ENCODE measurements at regions not wholly inside any gene's neighbourhood (a gene's known extent, or its start where the extent isn't known, plus 50 kb on each side); places are given as distances from the start of the nearest gene placed in this dataset.
"Not testable (repeated sequence)": the region's sequence is repeated elsewhere in the genome, so short reads cannot be mapped to it uniquely, and the experiment has no call there.

DNA sequence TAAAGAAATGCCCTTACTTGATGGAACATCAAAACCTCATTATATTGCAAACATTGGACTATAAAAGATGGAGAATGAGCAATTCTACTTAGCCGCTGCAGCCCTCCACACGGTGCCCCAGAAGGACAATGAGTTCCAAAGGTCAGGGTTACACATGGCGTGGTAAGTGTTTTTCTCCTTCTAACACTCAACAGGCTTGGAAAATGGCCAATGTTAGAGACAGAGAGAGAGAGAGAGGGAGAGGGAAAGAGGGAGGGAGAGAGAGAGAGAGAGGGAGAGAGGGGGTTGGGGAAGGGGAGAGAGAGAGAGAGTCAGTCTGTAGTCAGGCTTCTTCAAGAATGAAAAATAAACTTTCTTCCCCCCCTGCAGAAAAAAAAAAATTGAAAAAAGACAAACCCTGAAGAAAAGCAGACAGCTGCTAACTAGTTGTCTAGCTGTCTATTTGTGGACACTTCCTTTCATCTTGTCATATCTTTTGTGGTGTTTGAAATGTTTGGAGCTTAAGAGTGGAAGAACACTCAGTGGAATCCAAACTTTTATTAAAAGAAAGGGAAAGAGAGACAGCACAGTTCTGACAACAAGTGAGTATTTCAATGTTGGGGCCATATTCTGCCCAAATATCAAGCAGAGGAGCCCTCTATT, 324.8 kb downstream of the TMEM38B start:
- H3K9me3 Mint-ChIP-seq (ENCODE audit: low read depth), result no peaks in the 10 kb centered on the region
- no peaks in the 10 kb centered on the region for H3K36me3 Mint-ChIP-seq
- H3K27ac Mint-ChIP-seq, result no peak overlapping the region
- no peaks in the 10 kb centered on the region for H3K27me3 Mint-ChIP-seq
- no peaks in the 10 kb centered on the region for H3K4me1 Mint-ChIP-seq (ENCODE audit: low read depth)
- no peak overlapping the region for H3K4me3 Mint-ChIP-seq

DNA sequence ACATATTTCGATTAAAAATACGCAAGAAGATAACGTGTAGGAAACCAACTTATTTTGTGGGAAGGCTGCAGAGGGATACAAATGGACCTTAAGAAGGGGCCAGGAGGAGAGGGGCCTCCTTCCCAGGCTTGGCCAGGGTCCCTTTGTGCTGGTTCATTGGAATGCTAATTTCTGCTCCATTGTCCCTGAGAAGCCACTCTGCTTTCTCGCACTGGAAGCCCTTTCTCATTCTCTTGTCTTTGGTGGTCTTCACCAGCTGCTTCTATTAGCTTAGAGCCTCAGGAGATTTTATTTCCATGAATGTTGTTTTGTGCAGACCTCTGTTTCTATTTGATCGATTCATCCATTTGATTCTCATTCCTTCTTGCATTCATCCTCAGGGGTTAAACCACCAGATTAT, 325.4 kb downstream of the TMEM38B start:
- no peaks in the 10 kb centered on the region for H3K9me3 Mint-ChIP-seq (ENCODE audit: low read depth)
- no peak overlapping the region for H3K4me3 Mint-ChIP-seq
- H3K27me3 Mint-ChIP-seq, result no peaks in the 10 kb centered on the region
- H3K4me1 Mint-ChIP-seq (ENCODE audit: low read depth), result no peaks in the 10 kb centered on the region
- no peaks in the 10 kb centered on the region for H3K36me3 Mint-ChIP-seq
- H3K27ac Mint-ChIP-seq, result no peak overlapping the region

DNA sequence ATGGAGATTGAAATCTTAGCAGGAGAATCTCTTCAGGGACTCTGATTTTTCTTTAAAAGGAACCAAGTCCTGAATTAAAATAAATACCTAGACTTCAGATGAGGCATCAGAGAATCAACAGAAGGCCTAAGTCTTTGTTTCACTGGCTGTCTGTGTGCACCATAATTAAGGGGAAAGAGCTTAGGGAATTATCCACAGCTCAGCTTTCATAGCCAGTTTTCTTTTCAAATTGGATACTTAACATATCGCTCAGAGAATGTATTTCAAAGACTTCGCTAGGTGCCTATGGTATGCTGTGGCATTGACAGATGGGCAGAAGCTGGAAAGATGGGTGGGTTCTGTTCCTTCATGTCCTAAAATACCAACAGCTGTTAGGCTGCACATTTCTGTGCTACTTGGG, 325.8 kb downstream of the TMEM38B start:
- H3K27me3 Mint-ChIP-seq, result no peaks in the 10 kb centered on the region
- H3K27ac Mint-ChIP-seq, result no peak overlapping the region
- no peak overlapping the region for H3K4me3 Mint-ChIP-seq
- H3K9me3 Mint-ChIP-seq (ENCODE audit: low read depth), result no peaks in the 10 kb centered on the region
- H3K4me1 Mint-ChIP-seq (ENCODE audit: low read depth), result no peaks in the 10 kb centered on the region
- H3K36me3 Mint-ChIP-seq, result no peaks in the 10 kb centered on the region

DNA sequence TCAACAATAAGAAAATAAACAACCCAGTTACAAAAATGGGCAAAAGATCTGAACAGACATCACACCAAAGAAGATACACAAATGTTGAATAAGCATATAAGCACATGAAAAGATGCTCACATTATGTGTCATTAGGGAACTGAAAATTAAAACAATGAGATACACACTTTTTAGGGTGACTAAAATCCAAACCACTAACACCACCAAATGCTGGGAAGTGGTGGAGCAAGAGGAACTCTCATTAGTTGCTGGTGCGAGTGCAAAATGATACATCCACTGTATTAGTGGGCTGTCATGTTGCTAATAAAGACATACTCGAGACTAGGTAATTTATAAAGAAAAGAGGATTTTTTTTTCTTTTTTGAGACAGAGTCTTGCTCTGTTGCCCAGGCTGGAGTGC, 329.1 kb downstream of the TMEM38B start:
- no peaks in the 10 kb centered on the region for H3K36me3 Mint-ChIP-seq
- H3K4me1 Mint-ChIP-seq (ENCODE audit: low read depth), result no peaks in the 10 kb centered on the region
- no peaks in the 10 kb centered on the region for H3K27me3 Mint-ChIP-seq
- no peaks in the 10 kb centered on the region for H3K9me3 Mint-ChIP-seq (ENCODE audit: low read depth)
- H3K4me3 Mint-ChIP-seq, result no peak overlapping the region
- H3K27ac Mint-ChIP-seq, result no peak overlapping the region

DNA sequence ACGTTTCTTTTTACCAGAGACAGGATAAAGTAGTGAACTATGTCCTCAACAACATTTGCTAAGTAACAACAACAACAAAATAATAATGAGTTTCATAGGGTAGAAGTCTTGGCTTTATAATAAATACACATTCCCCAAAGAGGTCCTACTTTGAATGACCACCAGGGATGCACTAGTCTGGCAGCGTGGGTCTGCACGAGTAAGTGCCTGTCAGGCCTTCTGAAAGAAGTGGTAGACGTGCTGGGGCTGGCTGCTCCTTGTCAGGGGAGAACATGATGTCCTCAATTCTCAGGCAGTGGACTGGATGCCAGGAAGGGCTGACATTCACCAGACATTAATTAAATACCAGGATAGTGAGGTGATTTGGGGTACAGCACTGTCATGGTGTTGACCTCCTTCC, 331.1 kb downstream of the TMEM38B start:
- Mint-ChIP-seq H3K36me3 (no peaks in the 10 kb centered on the region), H3K27ac (no peak overlapping the region), H3K9me3 (ENCODE audit: low read depth) (no peaks in the 10 kb centered on the region), H3K4me3 (no peak overlapping the region), H3K27me3 (no peaks in the 10 kb centered on the region), H3K4me1 (ENCODE audit: low read depth) (no peaks in the 10 kb centered on the region)

DNA sequence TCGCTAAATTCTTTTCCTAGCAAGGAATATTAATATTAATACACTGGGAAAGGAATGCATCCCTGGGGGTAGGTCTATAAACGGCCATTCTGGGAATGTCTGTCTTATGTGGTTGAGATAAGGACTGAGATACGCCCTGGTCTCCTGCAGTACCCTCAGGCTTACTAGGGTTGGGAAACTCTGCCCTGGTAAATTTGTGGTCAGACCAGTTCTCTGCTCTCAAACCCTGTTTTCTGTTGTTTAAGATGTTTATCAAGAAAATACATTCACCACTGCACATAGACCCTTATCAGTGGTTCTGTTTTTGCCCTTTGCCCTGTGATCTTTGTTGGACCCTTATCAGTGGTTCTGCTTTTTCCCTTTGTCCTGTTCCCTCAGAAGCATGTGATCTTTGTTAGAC, 335.8 kb downstream of the TMEM38B start:
- H3K27ac Mint-ChIP-seq; H3K4me3 Mint-ChIP-seq; H3K36me3 Mint-ChIP-seq; H3K27me3 Mint-ChIP-seq; H3K9me3 Mint-ChIP-seq (ENCODE audit: low read depth); H3K4me1 Mint-ChIP-seq (ENCODE audit: low read depth): not testable (repeated sequence)

DNA sequence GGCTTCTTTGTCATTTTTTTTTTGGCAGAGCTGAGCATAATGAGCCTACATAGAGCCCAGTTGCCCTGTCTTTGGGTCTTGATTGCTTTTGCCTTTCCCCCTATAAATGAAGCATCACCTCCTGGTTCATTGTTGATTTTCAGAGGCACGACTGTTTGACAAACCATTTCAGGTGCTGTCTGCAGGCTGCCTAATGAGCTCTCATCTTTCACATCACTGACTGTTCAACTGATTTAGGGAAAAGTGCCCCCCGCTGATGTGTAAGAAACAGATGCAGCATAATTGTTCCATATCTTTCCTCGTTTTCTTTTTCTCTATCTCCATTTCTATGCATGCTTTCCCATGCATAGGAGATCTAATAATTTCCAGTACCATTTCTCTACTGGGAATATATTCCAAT, 338.6 kb downstream of the TMEM38B start:
- no peaks in the 10 kb centered on the region for H3K27me3 Mint-ChIP-seq
- H3K4me1 Mint-ChIP-seq (ENCODE audit: low read depth), result no peaks in the 10 kb centered on the region
- no peaks in the 10 kb centered on the region for H3K36me3 Mint-ChIP-seq

DNA sequence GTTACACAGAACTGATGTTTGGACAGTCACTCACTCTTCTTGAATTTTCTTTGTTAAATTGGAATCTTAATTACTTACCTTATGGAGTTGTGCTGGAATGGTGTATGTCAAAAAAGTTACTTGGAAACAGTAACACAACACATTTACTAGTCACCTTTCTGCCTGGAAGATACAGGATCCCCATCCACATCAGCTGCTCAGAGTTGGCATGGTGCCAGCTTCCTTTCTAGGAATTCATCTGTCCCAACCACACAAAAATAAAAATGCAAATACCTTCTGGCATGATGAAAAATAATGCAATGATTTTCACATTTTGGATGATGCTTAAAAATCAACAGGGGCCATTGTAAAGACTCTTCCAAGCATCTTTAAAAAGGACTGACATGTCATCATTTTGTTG, 341.5 kb downstream of the TMEM38B start:
- no peaks in the 10 kb centered on the region for H3K9me3 Mint-ChIP-seq (ENCODE audit: low read depth)
- no peaks in the 10 kb centered on the region for H3K27me3 Mint-ChIP-seq
- H3K36me3 Mint-ChIP-seq, result no peaks in the 10 kb centered on the region

More for the DNA sequence above, 338.6 kb downstream of the TMEM38B start:
- H3K4me3 Mint-ChIP-seq, result no peak overlapping the region
- H3K27ac Mint-ChIP-seq, result no peak overlapping the region
- no peaks in the 10 kb centered on the region for H3K9me3 Mint-ChIP-seq (ENCODE audit: low read depth)

DNA sequence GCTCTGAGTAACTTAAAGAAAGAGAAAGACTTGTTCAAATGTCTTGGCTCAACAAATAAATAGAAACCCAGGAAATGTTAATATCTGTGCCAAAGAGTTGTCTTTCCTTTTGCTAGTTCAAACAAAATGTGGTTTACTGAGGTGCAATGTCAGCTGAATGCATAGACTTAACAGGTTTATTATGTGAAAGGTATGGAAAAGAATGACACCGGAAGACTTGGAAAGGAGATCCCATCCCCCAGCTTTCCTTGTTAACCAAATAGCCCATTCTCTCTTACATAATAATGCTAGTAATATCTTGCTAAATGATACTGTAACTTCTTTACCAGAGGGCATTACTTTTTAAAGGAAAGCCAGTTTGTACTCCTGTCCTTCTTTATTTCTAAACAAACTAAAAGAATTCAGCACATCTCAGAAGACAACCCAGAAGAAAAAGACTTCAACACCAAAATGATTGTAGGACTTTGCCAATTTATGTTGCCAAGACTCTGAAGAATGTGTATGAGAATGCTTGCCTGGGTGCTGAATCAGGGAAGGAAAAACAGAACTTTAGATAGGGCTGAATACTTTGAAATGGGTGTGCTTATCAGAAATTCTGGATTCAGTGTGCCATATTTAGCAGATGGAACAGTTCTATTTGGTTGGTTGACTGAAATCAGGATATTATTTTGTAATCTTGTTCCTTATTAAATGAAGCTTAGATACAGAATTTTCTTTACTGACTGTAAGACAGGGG, 344.1 kb downstream of the TMEM38B start:
- H3K36me3 Mint-ChIP-seq, result no peaks in the 10 kb centered on the region

More for the DNA sequence above, 341.5 kb downstream of the TMEM38B start:
- H3K4me3 Mint-ChIP-seq, result no peak overlapping the region
- no peak overlapping the region for H3K27ac Mint-ChIP-seq
- H3K4me1 Mint-ChIP-seq (ENCODE audit: low read depth), result no peaks in the 10 kb centered on the region

DNA sequence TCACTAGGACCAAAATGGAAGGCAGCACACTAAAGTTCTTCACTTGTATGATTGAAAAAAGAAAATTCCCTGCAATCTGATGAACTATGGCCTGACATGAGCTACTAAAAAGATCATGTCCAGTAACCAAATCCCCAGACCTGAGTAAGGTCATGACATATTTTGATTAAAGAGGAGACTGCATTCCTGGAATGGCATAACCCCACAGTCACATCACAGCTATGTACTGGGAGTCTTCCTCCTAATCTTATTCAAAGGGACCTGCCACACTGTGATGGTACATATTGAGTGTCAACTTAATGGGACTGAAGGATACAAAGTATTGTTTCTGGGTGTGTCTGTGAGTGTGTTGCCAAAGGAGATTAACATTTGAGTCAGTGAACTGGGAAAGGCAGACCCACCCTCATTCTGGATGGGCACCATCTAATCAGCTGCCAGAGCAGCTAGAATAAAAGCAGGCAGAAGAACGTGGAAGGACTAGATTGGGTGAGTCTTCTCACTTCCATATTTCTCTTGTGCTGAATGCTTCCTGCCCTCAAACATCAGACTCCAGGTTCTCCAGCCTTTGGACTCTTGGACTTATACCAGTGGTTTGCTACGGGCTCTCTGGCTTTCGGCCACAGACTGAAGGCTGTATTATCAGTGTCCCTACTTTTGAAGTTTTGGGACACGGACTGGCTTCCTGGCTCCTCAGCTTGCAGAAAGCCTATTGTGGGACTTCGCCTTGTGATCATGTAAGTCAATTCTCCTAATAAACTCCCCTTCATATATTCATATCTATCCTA, 345.0 kb downstream of the TMEM38B start:
- Mint-ChIP-seq H3K36me3 (no peaks in the 10 kb centered on the region), H3K9me3 (ENCODE audit: low read depth) (no peaks in the 10 kb centered on the region), H3K4me3 (no peak overlapping the region), H3K4me1 (ENCODE audit: low read depth) (no peaks in the 10 kb centered on the region), H3K27me3 (no peaks in the 10 kb centered on the region), H3K27ac (no peak overlapping the region)

More for the DNA sequence above, 344.1 kb downstream of the TMEM38B start:
- no peaks in the 10 kb centered on the region for H3K27me3 Mint-ChIP-seq
- H3K4me3 Mint-ChIP-seq, result no peak overlapping the region
- H3K27ac Mint-ChIP-seq, result no peak overlapping the region
- no peaks in the 10 kb centered on the region for H3K9me3 Mint-ChIP-seq (ENCODE audit: low read depth)
- H3K4me1 Mint-ChIP-seq (ENCODE audit: low read depth), result no peaks in the 10 kb centered on the region

DNA sequence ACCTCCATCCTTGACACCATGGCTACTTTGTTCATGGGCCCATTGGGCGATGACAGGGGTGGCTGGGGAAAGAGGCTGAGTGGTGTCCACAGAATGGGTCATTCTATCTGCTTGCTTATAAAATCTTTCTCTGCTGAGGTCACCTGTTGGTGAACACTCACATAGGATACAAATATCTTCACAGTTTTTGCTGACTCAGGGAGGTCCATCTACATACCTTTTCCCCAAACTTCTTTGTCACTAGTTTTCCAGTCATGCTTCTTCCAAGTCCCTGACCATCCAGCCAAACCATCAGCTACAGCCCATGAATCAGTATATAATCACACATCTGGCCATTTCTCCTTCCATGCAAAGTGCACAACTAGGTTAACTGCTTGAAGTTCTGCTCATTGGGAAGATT, 347.6 kb downstream of the TMEM38B start:
- not testable (repeated sequence) for H3K36me3 Mint-ChIP-seq; H3K27ac Mint-ChIP-seq; H3K9me3 Mint-ChIP-seq (ENCODE audit: low read depth); H3K27me3 Mint-ChIP-seq; H3K4me3 Mint-ChIP-seq; H3K4me1 Mint-ChIP-seq (ENCODE audit: low read depth)

DNA sequence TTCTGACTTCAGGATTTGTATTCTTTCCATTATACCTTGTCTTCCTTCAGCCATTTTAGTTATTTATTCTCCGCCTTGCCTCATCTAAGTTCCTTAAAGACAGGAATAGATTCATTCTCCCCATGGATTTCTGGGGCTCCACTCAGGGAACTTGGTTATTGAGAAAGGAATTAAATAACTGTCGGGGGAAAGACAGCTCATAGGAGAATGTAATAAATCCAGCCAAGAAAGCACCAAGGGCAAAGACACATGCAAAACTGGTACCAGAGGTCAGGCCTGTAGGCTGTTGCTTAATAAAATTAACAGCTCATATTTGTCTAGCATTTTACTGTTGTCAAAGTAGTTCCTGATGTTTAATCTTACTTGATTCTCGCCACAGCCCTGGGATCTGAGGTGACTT, 357.2 kb downstream of the TMEM38B start:
- Mint-ChIP-seq H3K27ac (no peak overlapping the region), H3K27me3 (no peaks in the 10 kb centered on the region), H3K4me1 (ENCODE audit: low read depth) (no peaks in the 10 kb centered on the region), H3K36me3 (no peaks in the 10 kb centered on the region), H3K4me3 (no peak overlapping the region), H3K9me3 (ENCODE audit: low read depth) (peaks cover 3% of the 10 kb centered on the region)

DNA sequence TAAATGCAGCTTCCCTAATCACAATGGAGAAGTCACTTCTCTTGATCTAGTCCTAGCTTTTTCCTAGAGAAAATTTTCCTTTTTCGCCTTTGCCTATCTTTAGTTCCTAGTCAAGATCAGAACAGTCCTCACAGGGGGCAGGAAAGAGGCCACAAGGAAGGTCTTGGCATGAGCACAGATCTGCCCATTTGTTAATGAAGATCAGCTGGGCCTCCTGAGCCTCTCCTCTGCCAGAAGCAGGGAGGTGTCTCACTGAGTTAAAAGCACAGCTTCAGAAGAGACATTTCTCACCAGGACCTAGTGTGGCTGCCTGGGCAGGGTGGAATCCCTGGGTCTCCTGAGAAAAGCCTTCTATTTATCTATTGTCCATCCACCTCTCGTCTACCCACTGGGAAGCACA, 357.8 kb downstream of the TMEM38B start:
- Mint-ChIP-seq H3K36me3 (no peaks in the 10 kb centered on the region), H3K27ac (no peak overlapping the region), H3K9me3 (ENCODE audit: low read depth) (no peaks in the 10 kb centered on the region), H3K4me1 (ENCODE audit: low read depth) (no peaks in the 10 kb centered on the region), H3K27me3 (no peaks in the 10 kb centered on the region), H3K4me3 (no peak overlapping the region)

DNA sequence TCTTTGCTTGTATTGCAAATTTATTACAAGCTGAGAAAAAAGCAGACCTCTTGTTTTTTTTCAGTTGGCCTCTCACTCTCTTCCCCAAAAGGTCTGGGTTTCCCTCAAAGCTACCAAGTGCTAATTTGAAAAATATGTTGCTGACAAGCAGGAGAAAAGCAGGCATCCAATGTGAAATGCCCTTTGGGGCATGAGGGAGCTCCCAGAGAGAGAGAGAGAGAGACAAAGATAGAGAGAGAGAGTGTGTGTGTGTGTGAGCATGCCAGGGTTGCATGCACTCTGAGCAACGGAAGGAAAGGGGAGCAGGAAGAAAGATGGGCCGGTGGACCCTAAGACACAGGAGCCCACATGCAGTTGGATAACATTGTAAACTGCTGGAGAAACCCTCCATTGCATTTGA, 358.4 kb downstream of the TMEM38B start:
- no peak overlapping the region for H3K27ac Mint-ChIP-seq
- H3K27me3 Mint-ChIP-seq, result no peaks in the 10 kb centered on the region
- no peaks in the 10 kb centered on the region for H3K4me1 Mint-ChIP-seq (ENCODE audit: low read depth)
- no peaks in the 10 kb centered on the region for H3K9me3 Mint-ChIP-seq (ENCODE audit: low read depth)
- no peaks in the 10 kb centered on the region for H3K36me3 Mint-ChIP-seq
- no peak overlapping the region for H3K4me3 Mint-ChIP-seq

DNA sequence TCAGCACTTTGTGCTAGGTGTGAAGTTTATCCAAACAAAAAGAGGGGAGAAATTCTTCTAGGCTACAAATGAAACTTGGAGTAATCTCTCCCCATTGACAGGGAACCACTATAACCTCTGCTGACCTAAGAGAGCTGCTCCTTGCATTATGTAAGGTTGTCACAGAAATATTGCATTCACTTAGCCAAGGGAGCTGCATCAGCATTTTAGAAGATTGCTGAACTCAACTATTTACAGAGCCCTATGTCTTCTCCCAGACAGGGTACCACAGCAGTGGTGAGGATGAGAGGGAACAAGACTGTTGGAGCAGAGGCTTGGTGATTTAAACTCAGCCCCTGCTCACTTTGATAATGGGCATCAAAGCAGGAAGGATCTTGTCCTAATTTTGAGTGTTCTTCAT, 362.0 kb downstream of the TMEM38B start:
- Mint-ChIP-seq H3K27me3 (no peaks in the 10 kb centered on the region), H3K4me3 (no peak overlapping the region), H3K27ac (no peak overlapping the region), H3K9me3 (ENCODE audit: low read depth) (no peaks in the 10 kb centered on the region), H3K4me1 (ENCODE audit: low read depth) (no peaks in the 10 kb centered on the region), H3K36me3 (no peaks in the 10 kb centered on the region)

Data from activated naive CD8-positive, alpha-beta T cell (primary cell).